PFSK-1 (cell line): ENCODE measurements at regions not wholly inside any gene's neighbourhood (a gene's known extent, or its start where the extent isn't known, plus 50 kb on each side); places are given as distances from the start of the nearest gene placed in this dataset.

Experiments
- FOXP2 ChIP-seq: optimal IDR thresholded peaks from 2 replicates; pipeline ENCODE3; 2011; ENCODE audit warnings: borderline replicate concordance, control low read depth, inconsistent platforms; ENCODE audit not compliant: insufficient read depth; ENCODE audit errors: extremely low read length, extremely low read depth
- POLR2AphosphoS5 ChIP-seq: IDR thresholded peaks from 2 replicates; pipeline ENCODE4 v1.6.1; 2012; ENCODE audit warnings: low read depth, mild to moderate bottlenecking, control low read depth, low read length, moderate library complexity
- REST ChIP-seq, 2 experiments: IDR thresholded peaks; 2 replicates each; pipeline versions ENCODE4 v1.6.1 to v1.8.0; 2011 to 2012; ENCODE audit warnings: low read depth in 2 of 2, low read length in 2 of 2, control low read depth in 1 of 2, inconsistent platforms in 1 of 2, mild to moderate bottlenecking in 1 of 2, moderate library complexity in 1 of 2; ENCODE audit not compliant: insufficient read depth in 1 of 2
- SIN3A ChIP-seq: IDR thresholded peaks from 2 replicates; pipeline ENCODE4 v1.6.1; 2012; ENCODE audit warnings: mild to moderate bottlenecking, low read length, moderate library complexity, borderline replicate concordance; ENCODE audit not compliant: insufficient read depth
- TAF1 ChIP-seq: IDR thresholded peaks from 2 replicates; pipeline ENCODE4 v1.6.1; 2012; ENCODE audit warnings: low read length, control low read depth, borderline replicate concordance; ENCODE audit not compliant: insufficient read depth

GRCh38 chr3:111482574-111482973 is 59.4 kb upstream of the CD96 start:
- TF ChIP-seq POLR2AphosphoS5, result no peak
- TF ChIP-seq TAF1, result no peak
- no peak for TF ChIP-seq SIN3A
- no peak for TF ChIP-seq REST (IDR thresholded peaks at IDR 0.05; ENCODE audit: insufficient read depth in 1 of 2, low read depth in 2 of 2, low read length in 2 of 2)
- no peak for TF ChIP-seq FOXP2

- TF ChIP-seq SIN3A, result no peak
- no peak for TF ChIP-seq FOXP2
- no peak for TF ChIP-seq POLR2AphosphoS5
- TF ChIP-seq TAF1, result no peak
- TF ChIP-seq REST (IDR thresholded peaks at IDR 0.05; ENCODE audit: insufficient read depth in 1 of 2, low read depth in 2 of 2, low read length in 2 of 2), result no peak
Measured at GRCh38 chr3:111485086-111485485, 56.9 kb upstream of the CD96 start.
